ENCODE measurements at regions not wholly inside any gene's neighbourhood (a gene's known extent, or its start where the extent isn't known, plus 50 kb on each side); places are given as distances from the start of the nearest gene placed in this dataset.

- TF ChIP-seq CTCF (IDR thresholded peaks at IDR 0.05) (no peak), POLR2A (IDR thresholded peaks at IDR 0.05) (no peak)
Observed at GRCh38 chr10:131640045-131640644, 260.7 kb upstream of the PPP2R2D start.

Data from Peyer's patch (tissue), 4 donors.